GM06990 (cell line): ENCODE measurements at regions not wholly inside any gene's neighbourhood (a gene's known extent, or its start where the extent isn't known, plus 50 kb on each side); places are given as distances from the start of the nearest gene placed in this dataset.
"Not testable (repeated sequence)": the region's sequence is repeated elsewhere in the genome, so short reads cannot be mapped to it uniquely, and the experiment has no call there.

Experiments
- DNase-seq: peaks from one replicate; pipeline ENCODE4 v3.0.0-alpha.2; 2011; ENCODE audit not compliant: insufficient read length; ENCODE audit errors: extremely low read depth
- H3K27me3 ChIP-seq: replicated peaks from 2 replicates; pipeline ENCODE4 v1.6.0; 2011; ENCODE audit warnings: low read length; ENCODE audit not compliant: control insufficient read depth, insufficient read depth
- H3K36me3 ChIP-seq: 2 replicates; pipeline ENCODE4 v1.5.1; 2011; ENCODE audit warnings: low read length; ENCODE audit not compliant: control insufficient read depth, insufficient read depth
- H3K4me3 ChIP-seq: replicated peaks from 2 replicates; pipeline ENCODE4 v1.5.1; 2011; ENCODE audit warnings: low read depth, mild to moderate bottlenecking, control low read depth, low read length
- TF ChIP-seq, protein P1 (sequence below): IDR thresholded peaks from 2 replicates; pipeline ENCODE4 v1.5.1; 2011; ENCODE audit warnings: low read length, control low read depth, mild to moderate bottlenecking, inconsistent platforms; ENCODE audit not compliant: insufficient read depth, poor library complexity, severe bottlenecking

DNA sequence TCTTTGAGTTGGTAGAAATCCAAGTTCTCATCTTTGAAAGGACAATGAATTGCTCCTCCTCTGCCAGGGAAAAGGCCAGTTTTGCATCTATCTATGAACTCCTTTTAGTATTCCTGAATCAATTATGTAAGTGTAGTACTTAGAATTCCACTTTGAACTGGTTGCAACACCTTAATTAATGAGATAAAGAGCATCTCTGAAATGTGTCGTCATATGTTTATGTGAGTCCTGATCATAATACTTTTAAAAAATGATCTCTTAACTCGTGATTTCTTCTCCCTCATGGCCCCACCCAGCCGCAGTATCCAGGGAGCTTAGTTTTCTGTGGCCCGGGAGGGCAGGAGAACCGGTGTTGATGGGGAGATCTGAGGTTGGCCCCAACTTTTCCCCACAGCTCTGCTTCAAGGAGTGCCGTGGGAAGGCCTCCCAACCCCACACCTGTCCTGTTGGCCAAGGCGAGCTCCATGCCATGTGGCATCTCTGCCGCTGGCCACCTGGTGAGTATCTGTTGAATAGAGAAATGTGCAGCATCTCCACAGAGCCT is 203.5 kb downstream of the TMEM121 start:
- not testable (repeated sequence) for DNase-seq, H3K4me3 ChIP-seq, H3K27me3 ChIP-seq, H3K36me3 ChIP-seq

- H3K36me3 ChIP-seq, DNase-seq, H3K27me3 ChIP-seq, H3K4me3 ChIP-seq: not testable (repeated sequence)
These were observed 204.3 kb downstream of the TMEM121 start for GRCh38 chr14:105730731-105731130.

DNA sequence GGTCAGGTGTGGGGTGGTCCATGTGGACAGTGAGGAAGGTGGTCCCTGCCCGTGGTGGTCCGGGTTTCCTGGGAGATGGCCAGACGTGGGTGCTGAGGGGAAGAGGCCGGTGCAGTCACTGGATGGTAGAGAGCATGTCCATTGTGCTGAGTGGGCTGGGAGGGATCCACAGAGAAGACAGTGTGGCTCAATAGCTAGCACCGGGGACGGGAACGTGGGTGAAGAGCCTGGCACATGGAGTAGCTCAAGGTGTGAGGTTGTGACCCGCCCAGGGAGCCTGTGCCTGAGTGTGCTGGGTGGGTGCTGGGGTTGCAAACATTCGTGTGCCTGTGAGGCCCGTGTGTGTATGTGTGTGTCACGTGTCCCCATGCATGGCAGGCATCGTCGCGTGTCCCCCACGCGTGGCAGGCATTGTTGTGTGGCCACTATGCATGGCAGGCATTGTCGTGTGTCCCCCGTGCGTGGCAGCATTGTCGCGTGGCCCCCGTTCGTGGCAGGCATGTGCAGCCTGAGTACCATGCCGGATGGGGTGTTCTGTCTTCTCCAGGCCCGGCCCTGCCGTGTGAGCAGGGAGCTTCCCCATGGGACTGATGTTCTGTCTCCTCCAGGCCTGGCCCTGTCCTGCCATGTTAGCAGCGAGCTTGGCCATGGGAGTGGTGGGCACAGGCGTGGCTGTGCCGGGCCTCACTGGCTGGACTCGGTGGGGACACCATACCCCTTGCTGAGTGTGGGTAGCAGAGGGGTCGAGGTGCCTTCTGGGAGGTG is 205.0 kb downstream of the TMEM121 start:
- not testable (repeated sequence) for H3K36me3 ChIP-seq, DNase-seq

GRCh38 chr14:105733081-105734065 is 207.0 kb downstream of the TMEM121 start:
- no peaks in the 10 kb centered on the region for H3K27me3 ChIP-seq
- TF ChIP-seq, protein P1, sequence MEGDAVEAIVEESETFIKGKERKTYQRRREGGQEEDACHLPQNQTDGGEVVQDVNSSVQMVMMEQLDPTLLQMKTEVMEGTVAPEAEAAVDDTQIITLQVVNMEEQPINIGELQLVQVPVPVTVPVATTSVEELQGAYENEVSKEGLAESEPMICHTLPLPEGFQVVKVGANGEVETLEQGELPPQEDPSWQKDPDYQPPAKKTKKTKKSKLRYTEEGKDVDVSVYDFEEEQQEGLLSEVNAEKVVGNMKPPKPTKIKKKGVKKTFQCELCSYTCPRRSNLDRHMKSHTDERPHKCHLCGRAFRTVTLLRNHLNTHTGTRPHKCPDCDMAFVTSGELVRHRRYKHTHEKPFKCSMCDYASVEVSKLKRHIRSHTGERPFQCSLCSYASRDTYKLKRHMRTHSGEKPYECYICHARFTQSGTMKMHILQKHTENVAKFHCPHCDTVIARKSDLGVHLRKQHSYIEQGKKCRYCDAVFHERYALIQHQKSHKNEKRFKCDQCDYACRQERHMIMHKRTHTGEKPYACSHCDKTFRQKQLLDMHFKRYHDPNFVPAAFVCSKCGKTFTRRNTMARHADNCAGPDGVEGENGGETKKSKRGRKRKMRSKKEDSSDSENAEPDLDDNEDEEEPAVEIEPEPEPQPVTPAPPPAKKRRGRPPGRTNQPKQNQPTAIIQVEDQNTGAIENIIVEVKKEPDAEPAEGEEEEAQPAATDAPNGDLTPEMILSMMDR, result no peak
- no peak overlapping the region for H3K4me3 ChIP-seq
- no peak for DNase-seq
- H3K36me3 ChIP-seq, result peaks cover 11% of the 10 kb centered on the region

More for the DNA sequence above, 205.0 kb downstream of the TMEM121 start:
- H3K4me3 ChIP-seq, H3K27me3 ChIP-seq: not testable (repeated sequence)

DNA sequence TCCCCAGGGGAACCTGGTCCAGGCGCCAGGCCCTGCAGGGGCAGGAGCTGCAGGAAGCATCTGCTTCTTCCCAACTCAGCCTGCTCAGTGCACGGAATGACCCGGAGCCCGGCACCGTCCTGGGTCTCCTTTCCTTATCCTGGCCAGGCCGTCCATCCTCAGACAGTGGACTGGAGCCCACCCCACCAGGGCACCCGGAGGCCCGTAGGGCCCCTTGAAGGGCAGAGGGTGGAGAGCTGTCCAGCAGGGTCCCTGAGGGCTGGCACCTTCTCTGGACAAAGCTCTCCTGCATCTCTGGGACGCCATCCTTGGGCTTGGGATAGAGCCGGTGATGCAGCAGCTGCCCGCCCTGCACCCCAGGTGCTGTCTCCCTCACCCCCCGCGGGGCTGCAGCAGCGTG is 207.9 kb downstream of the TMEM121 start:
- not testable (repeated sequence) for DNase-seq, H3K4me3 ChIP-seq, H3K27me3 ChIP-seq
- peaks cover 19% of the 10 kb centered on the region for H3K36me3 ChIP-seq

DNA sequence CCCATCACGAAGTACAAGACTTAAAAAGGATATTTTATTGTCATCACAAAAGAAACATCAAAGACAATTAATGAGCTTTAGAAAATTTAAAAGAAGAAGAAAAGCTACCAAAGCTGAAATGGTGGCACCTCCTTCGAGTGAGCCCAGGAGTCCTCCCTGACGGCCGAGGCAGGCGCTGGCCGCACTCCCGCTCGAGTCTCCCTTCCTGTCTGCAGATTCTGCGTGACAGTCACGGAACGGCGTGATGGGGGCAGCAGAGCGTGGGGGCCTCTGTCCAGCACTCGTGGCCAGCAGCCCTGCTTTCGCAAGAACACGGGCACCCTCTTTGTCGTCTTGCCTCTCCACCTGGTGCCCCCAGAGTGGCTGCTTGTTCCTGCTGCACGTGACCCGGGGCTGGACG is 209.9 kb downstream of the TMEM121 start:
- H3K36me3 ChIP-seq, result peaks cover 24% of the 10 kb centered on the region
- DNase-seq, result not testable (repeated sequence)

GRCh38 chr14:105737504-105738246 is 211.3 kb downstream of the TMEM121 start:
- Histone ChIP-seq H3K27me3 (no peaks in the 10 kb centered on the region), H3K36me3 (peaks cover 35% of the 10 kb centered on the region), H3K4me3 (no peak overlapping the region; the same call in 1 of the 2 replicates)
- TF ChIP-seq, protein P1, result no peak
- DNase-seq, result peak; percentile 55

More for the DNA sequence above, 209.9 kb downstream of the TMEM121 start:
- not testable (repeated sequence) for H3K4me3 ChIP-seq, H3K27me3 ChIP-seq
